Right atrium auricular region (tissue), 2 donors: ENCODE measurements at regions not wholly inside any gene's neighbourhood (a gene's known extent, or its start where the extent isn't known, plus 50 kb on each side); places are given as distances from the start of the nearest gene placed in this dataset.

Source experiments
- DNase-seq: peaks from one replicate; pipeline ENCODE4 v3.0.0-alpha.2; 2019; ENCODE audit warnings: low spot score
- H3K27ac ChIP-seq, 2 donors: fragments of 200-600 bp; sonication (generic); 1 replicate in 1 of 2; 2 replicates in 1 of 2; pipeline ENCODE4 v1.5.1; 2016 to 2019
- H3K27me3 ChIP-seq, 2 donors: fragments of 200-600 bp; sonication (generic); one replicate each; pipeline versions ENCODE4 v1.5.1 to v1.6.0; 2017 to 2019
- H3K36me3 ChIP-seq: fragments of 200-600 bp; sonication (generic); one replicate; pipeline ENCODE4 v1.5.1; 2016
- H3K4me1 ChIP-seq, 2 donors: fragments of 200-600 bp; sonication (generic); one replicate each; pipeline versions ENCODE4 v1.5.1 to v1.6.0; 2017 to 2019
- H3K4me3 ChIP-seq, 2 donors: fragments of 200-600 bp; sonication (generic); 1 replicate in 1 of 2; 2 replicates in 1 of 2; pipeline ENCODE4 v1.5.1; 2017 to 2019; ENCODE audit warnings: mild to moderate bottlenecking in 1 of 2, moderate library complexity in 1 of 2
- H3K9me3 ChIP-seq, 2 donors: fragments of 200-600 bp; sonication (generic); one replicate each; pipeline ENCODE4 v1.5.1; 2019
- CTCF ChIP-seq, 2 donors: fragments of 200-600 bp; sonication (generic); IDR thresholded peaks; one replicate each; pipeline ENCODE4 v1.5.1; 2019; ENCODE audit warnings: antibody characterized with exemption in 2 of 2

- H3K27ac ChIP-seq: no peak overlapping the region
- H3K27me3 ChIP-seq: no peaks in the 10 kb centered on the region
- H3K9me3 ChIP-seq: no peaks in the 10 kb centered on the region
- H3K4me1 ChIP-seq: no peaks in the 10 kb centered on the region
- DNase-seq: no peak
- H3K4me3 ChIP-seq: no peak overlapping the region
- no peak for TF ChIP-seq CTCF (IDR thresholded peaks at IDR 0.05)
- H3K36me3 ChIP-seq: no peaks in the 10 kb centered on the region
Observed at GRCh38 chr6:149131891-149132290, 185.6 kb upstream of the TAB2 start.

GRCh38 chr6:149132336-149132735 is 185.2 kb upstream of the TAB2 start:
- no peak for TF ChIP-seq CTCF (IDR thresholded peaks at IDR 0.05)
- Histone ChIP-seq H3K9me3 (no peaks in the 10 kb centered on the region), H3K27ac (no peak overlapping the region), H3K4me3 (no peak overlapping the region), H3K4me1 (no peaks in the 10 kb centered on the region), H3K36me3 (no peaks in the 10 kb centered on the region), H3K27me3 (no peaks in the 10 kb centered on the region)
- DNase-seq: no peak

GRCh38 chr6:149134511-149134933 is 183.0 kb upstream of the TAB2 start:
- TF ChIP-seq CTCF (IDR thresholded peaks at IDR 0.05): no peak
- Histone ChIP-seq H3K36me3 (no peaks in the 10 kb centered on the region), H3K9me3 (no peaks in the 10 kb centered on the region), H3K27me3 (no peaks in the 10 kb centered on the region), H3K4me1 (no peaks in the 10 kb centered on the region), H3K27ac (no peak overlapping the region), H3K4me3 (no peak overlapping the region)
- no peak for DNase-seq

GRCh38 chr6:149135809-149136208 is 181.7 kb upstream of the TAB2 start:
- H3K27ac ChIP-seq: no peak overlapping the region

GRCh38 chr6:149136273-149136912 is 181.1 kb upstream of the TAB2 start:
- H3K27ac ChIP-seq: no peak overlapping the region
- no peaks in the 10 kb centered on the region for H3K4me1 ChIP-seq
- no peaks in the 10 kb centered on the region for H3K36me3 ChIP-seq
- no peaks in the 10 kb centered on the region for H3K27me3 ChIP-seq
- H3K4me3 ChIP-seq: no peak overlapping the region
- no peaks in the 10 kb centered on the region for H3K9me3 ChIP-seq
- no peak for DNase-seq
- no peak for TF ChIP-seq CTCF (IDR thresholded peaks at IDR 0.05)

More at GRCh38 chr6:149135809-149136208, 181.7 kb upstream of the TAB2 start:
- no peaks in the 10 kb centered on the region for H3K36me3 ChIP-seq
- H3K4me3 ChIP-seq: no peak overlapping the region
- H3K9me3 ChIP-seq: no peaks in the 10 kb centered on the region
- DNase-seq: no peak
- TF ChIP-seq CTCF (IDR thresholded peaks at IDR 0.05): no peak
- H3K27me3 ChIP-seq: no peaks in the 10 kb centered on the region
- H3K4me1 ChIP-seq: no peaks in the 10 kb centered on the region

GRCh38 chr6:149136913-149137286 is 180.6 kb upstream of the TAB2 start:
- no peak for DNase-seq
- Histone ChIP-seq H3K9me3 (no peaks in the 10 kb centered on the region), H3K27ac (no peak overlapping the region)

More at GRCh38 chr6:149136913-149137286, 180.6 kb upstream of the TAB2 start:
- Histone ChIP-seq H3K27me3 (no peaks in the 10 kb centered on the region), H3K36me3 (no peaks in the 10 kb centered on the region), H3K4me1 (no peaks in the 10 kb centered on the region), H3K4me3 (no peak overlapping the region)
- TF ChIP-seq CTCF (IDR thresholded peaks at IDR 0.05): no peak
